D721Med (cell line): ENCODE measurements at regions not wholly inside any gene's neighbourhood (a gene's known extent, or its start where the extent isn't known, plus 50 kb on each side); places are given as distances from the start of the nearest gene placed in this dataset.

ENCODE experiments used
- DNase-seq: peaks from one replicate; pipeline ENCODE4 v3.0.0; 2011; ENCODE audit warnings: low spot score; ENCODE audit not compliant: insufficient read length
- FAIRE-seq: peaks from 2 replicates; lab custom pipeline; 2011; peaks lifted over from hg19 to GRCh38; lab: Jason Lieb, UNC
- TF ChIP-seq, protein P1 (sequence below): IDR thresholded peaks from 2 replicates; pipeline ENCODE4 v1.5.1; 2012; ENCODE audit warnings: mild to moderate bottlenecking, control low read depth; ENCODE audit not compliant: insufficient read depth; ENCODE audit errors: missing control alignments

DNA sequence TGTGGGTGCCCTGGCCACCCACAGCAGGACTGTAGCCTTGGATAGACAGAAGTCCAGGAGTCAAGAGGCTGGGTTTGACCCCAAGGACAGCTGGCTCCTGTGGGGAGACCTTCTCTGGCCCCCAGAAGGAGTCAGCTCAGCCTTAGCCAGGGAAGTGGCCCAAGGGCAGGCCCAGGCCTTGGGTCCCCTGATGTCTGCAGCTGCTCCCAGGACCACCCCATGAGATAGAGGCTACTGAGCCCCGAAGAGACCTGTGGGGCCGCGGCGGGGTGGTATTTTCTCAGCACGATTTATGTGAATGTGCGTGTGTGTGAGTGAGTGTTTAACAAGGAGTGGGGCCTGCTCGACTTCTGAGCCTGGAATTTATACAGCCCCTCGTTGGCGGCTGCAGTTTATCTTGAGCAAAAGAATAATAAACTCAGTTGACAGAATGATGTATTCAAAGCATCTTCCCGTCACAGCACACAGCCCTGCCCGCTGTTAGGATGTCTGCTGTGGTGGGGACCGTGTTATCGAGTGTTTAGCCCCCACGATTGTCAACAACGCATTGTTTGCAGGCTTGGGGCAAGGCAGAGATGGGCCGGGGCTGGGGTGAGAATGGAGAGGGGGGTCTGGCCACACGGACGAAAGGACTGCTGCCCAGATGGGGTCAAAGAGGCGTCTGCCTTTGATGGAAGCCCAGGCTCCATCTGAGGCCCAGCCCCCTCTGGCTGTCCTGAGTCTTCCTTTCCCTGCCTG lies 163.3 kb downstream of the VEGFA start:
- TF ChIP-seq, protein P1, sequence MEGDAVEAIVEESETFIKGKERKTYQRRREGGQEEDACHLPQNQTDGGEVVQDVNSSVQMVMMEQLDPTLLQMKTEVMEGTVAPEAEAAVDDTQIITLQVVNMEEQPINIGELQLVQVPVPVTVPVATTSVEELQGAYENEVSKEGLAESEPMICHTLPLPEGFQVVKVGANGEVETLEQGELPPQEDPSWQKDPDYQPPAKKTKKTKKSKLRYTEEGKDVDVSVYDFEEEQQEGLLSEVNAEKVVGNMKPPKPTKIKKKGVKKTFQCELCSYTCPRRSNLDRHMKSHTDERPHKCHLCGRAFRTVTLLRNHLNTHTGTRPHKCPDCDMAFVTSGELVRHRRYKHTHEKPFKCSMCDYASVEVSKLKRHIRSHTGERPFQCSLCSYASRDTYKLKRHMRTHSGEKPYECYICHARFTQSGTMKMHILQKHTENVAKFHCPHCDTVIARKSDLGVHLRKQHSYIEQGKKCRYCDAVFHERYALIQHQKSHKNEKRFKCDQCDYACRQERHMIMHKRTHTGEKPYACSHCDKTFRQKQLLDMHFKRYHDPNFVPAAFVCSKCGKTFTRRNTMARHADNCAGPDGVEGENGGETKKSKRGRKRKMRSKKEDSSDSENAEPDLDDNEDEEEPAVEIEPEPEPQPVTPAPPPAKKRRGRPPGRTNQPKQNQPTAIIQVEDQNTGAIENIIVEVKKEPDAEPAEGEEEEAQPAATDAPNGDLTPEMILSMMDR, result no peak
- FAIRE-seq (no peak), DNase-seq (no peak)

DNA sequence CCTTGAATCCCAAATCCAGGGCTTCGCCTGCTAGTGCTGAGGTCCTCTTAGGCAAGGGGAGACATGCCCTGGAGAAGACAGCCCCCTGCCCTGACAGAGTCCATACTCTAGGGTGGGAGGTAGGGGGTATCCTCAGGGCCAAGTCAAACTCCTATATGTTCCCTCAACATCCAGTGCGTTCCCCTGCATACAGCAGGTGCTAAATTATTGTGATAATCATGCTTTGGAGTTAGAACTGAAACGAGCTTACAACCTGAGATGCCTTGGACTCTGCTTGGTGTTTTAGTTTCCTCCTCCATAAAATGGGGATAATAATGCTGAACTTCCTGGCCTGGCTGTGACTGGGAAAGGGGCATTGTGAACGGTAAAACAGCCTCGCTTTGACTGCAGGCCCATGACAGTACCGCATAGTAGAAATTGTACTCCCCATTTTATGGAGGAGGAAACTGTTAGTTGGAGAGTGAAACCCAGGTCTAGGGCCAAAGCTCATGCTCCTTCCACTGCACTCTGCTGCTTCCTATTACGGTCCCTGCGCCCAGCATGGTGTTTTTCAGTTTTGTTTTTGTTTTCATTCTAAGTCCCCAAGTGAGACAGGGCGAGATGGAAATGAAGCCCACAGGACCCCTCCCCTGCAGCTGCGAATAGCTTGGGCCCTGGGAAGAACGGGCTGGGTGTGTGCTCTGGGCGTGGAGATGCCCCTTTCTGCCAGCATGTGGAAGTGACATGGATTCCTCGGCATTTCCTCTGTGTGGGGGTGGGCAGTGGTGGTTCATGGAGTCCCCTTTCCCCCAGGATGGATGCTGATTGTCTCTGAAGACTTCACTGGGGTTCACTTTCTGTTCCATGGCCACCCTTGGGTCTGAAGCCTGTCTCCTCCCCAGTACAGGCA lies 162.5 kb downstream of the VEGFA start:
- no peak for FAIRE-seq
- no peak for DNase-seq
- TF ChIP-seq, protein P1, result no peak

DNA sequence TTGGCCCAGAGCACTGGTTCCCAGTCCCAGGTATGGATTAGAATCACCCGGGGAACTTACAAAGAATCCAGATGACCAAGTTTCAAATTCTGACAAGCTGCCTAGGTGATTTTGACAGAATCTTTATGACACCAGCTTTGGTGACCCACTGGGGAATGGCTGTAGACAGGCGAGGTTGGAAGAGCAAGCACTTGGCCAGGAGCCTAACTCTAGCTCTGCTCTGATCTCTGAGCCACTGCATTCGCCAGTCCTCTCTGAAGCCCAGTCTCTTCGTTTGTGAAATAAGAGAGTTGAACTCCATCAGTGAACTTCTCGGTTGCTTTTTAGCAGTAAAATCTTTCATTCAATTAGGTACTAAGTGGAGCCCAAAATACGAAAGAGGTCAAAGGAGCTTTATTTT lies 161.2 kb downstream of the VEGFA start:
- DNase-seq, result no peak
- TF ChIP-seq, protein P1, result no peak
- FAIRE-seq, result no peak

DNA sequence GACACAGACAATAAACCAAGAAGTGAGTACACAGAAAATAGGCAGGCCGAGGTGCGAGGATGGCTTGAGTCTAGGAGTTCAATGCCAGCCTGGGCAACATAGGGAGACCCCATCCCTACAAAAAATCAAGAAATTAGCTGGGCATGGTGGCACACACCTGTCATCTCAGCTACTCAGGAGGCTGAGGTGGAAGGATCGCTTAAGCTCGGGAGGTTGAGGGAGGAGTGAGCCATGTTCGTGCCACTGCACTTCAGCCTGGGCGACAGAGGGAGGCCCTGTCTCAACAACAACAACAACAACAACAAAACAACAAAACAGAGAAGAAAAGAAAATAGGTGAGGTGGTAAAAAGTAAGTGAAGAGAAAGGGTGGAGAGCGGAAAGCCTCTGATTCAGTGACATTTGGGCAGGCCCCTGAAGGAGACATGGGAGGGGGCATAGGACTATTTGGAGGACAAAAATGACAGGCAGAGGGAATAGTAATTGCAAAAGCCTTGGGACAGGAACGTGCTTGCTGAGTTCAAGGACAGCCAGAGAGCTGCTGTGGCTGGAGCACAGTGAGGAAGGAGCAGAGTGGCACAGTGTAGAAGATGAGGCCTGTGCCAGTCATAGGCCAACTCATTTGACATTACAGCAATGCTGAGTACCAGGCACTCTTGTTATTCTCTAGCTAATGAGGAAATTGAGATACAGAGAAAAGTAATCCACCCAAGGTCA lies 160.6 kb downstream of the VEGFA start:
- no peak for FAIRE-seq
- no peak for DNase-seq
- TF ChIP-seq, protein P1, result no peak

DNA sequence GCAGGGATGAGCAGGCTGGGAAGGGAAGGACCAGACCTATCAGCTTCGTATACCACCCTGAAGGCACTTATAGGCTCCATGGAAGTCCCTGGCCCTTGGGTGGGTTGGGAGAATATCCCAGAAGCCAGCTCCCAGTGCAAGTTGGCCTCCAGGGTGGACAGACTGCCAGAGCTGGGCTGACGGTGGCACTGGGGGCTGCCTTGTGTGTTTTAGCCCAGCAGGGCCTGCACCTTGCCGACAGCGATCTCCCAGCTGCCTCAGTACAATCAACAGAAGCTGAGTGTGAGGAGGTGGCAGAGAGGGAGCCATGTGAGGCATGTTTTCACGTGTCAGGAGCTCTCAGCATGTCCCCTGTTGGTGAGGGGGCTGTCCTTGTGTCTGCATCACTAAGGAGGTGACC lies 159.5 kb downstream of the VEGFA start:
- TF ChIP-seq, protein P1, result no peak
- DNase-seq, result no peak
- FAIRE-seq, result no peak

DNA sequence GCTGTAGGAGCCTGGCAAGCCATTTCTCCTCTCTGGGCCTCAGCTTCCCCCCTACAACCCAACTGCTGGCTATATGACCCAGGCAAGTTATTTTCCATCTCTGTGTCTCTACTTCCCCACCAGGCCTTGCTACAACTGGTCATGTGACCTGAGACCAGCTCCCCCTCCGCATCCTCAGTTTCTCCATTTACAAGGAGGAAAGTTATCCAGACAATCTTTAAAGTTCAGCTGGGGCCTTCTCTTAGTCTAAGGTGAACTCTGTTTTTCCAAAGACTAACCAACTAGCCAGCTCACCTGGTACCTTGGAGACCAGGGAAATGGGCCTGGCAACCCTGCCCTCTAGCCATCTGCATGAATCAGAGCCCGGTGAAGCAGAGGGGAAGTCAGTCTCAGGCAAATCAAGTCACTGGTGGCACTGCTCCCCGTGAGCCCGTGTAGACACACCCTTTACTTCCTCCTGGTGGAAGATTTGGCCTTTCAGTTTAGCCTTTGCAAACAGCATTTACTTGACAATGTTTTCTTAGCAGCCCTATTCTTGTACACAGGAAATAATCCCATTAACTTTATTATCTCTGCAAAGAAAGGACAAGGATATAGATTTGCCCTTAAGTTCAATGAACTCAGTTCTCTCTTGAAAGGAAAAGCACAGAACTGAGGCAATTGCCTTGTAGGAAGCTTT lies 157.7 kb downstream of the VEGFA start:
- no peak for DNase-seq
- FAIRE-seq, result no peak
- TF ChIP-seq, protein P1, result no peak
